HG03460 (cell line): ENCODE measurements at regions not wholly inside any gene's neighbourhood (a gene's known extent, or its start where the extent isn't known, plus 50 kb on each side); places are given as distances from the start of the nearest gene placed in this dataset.

Source experiments
- ATAC-seq: cut with Tn5 transposase; IDR thresholded peaks from one replicate; pipeline ENCODE4 v1.9.1; 2021; ENCODE audit not compliant: unreplicated experiment

DNA sequence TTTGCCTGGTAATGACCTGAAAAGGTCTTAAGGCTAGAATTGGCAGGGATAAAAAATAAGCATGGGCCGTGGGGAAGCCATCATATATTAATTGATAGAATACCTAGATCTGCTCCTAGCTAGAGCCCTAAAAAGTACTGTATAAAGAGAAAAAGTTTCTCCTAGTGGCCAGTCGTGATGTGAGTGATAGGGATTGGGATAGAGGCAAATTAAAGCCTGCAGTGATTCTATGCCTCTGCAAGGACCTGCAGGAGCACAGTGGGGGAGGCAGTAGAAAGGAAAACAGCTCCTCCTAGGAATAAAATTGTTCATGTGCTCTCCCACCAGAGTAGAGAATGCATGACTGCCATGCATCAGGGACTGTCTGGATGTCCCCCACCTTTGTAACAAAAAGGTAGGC, 56.2 kb upstream of the FTMT start:
- ATAC-seq, result no peak

DNA sequence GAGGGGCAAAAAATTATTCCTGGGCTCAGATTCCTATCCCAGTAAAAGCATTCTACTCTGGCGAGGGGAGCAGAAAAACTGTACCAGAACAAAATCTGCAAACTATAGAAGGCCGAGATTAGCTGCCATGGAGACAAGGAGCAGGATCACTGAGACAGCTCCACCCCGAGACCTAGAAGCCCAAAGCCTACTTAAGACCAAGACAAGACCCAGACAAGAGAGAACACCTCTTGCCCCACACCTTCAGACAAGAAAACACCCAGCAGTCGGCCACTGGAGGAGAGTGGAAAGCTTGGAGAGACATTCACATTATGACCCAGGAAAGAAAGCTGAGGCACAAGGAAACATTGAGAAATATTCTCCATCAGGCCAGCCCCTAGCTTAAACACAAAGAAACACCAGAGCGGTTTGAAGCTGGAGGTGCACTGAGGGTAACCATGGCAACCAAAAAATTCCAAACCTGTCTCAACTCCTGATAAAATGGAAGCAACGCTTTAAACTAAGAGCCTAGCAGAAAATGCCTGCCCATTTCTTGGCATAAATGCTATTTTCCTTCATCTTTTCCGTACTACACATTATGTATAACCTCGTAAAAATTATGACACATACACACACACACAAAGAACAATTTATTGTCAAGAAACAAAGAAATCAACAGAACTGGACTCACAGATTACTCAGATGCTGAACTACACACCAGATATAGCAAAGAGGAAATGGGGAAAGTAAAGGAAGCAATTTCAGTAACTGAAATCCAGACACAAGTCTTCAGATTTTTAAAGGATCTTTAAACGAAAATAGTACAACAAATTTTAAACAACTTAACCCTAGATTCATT, 53.8 kb upstream of the FTMT start:
- no peak for ATAC-seq
